ENCODE measurements at regions not wholly inside any gene's neighbourhood (a gene's known extent, or its start where the extent isn't known, plus 50 kb on each side); places are given as distances from the start of the nearest gene placed in this dataset.

GRCh38 chr16:31700530-31701388 is 172.8 kb upstream of the ZNF267 start:
- TF ChIP-seq CTCF (IDR thresholded peaks at IDR 0.05; ENCODE audit: insufficient read depth, low read length) (no peak), POLR2AphosphoS5 (IDR thresholded peaks at IDR 0.05; ENCODE audit: low read depth) (no peak)
